ENCODE measurements at regions not wholly inside any gene's neighbourhood (a gene's known extent, or its start where the extent isn't known, plus 50 kb on each side); places are given as distances from the start of the nearest gene placed in this dataset.

DNA sequence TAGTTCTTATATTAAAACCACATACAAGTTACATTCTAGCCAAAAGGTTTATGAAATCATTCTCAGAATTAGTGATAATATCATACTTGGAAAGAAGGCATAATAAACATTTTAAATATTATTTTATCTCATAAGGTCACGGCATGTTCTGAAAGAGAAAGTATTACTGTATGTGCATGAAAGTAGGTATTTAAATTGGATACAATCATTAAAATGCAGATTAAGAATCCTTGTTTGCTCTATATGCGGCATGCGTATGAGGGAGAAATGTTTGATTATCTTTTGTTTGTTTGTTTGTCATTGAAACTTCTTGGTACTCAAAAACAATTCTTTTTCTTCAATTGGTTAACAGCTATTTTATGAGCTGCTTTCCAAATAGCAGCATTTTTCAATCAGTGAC, 183.9 kb upstream of the TLL1 start:
- TF ChIP-seq EZH2 (IDR thresholded peaks at IDR 0.05; ENCODE audit: borderline replicate concordance, low read depth, low read length, poor library complexity, severe bottlenecking) (no peak), CTCF (conservative IDR thresholded peaks at IDR 0.05; ENCODE audit: low read depth, low read length) (no peak)
- ChIA-PET POLR2A (ENCODE audit: low non-redundant PET) (no interaction called here), CTCF (no interaction called here)
- H3K9me3 ChIP-seq (ENCODE audit: low read depth, low read length, poor library complexity, severe bottlenecking): no peaks in the 10 kb centered on the region
- H3K27me3 ChIP-seq (replicated peaks; ENCODE audit: insufficient read depth, low read depth, low read length, poor library complexity): no peaks in the 10 kb centered on the region
- H3K4me1 ChIP-seq (ENCODE audit: insufficient read depth, low read length, poor library complexity, severe bottlenecking): peaks cover 21% of the 10 kb centered on the region
- intact Hi-C loops (cut with micrococcal nuclease; ENCODE audit: unreplicated experiment): no loop called here
- no peak for DNase-seq (ENCODE audit: low spot score)
- no peak overlapping the region for H3K4me3 ChIP-seq (ENCODE audit: low read depth, low read length, poor library complexity, severe bottlenecking)
- H3K27ac ChIP-seq (ENCODE audit: low read depth, low read length, poor library complexity, severe bottlenecking): no peak overlapping the region
- H3K36me3 ChIP-seq (ENCODE audit: insufficient read depth, low read length, poor library complexity, severe bottlenecking): no peaks in the 10 kb centered on the region
- BruUV-seq (replicated peaks): no TSS peak

GRCh38 chr4:165692082-165692481, 181.0 kb upstream of the TLL1 start:
- ChIA-PET POLR2A (ENCODE audit: low non-redundant PET) (interaction anchor here (0.7 kb wide), 1 partner anchor 21 kb away, joined by 3 read pairs; no protein-coding TSS in a partner anchor), CTCF (no interaction called here)
- Histone ChIP-seq H3K36me3 (ENCODE audit: insufficient read depth, low read length, poor library complexity, severe bottlenecking) (no peaks in the 10 kb centered on the region), H3K9me3 (ENCODE audit: low read depth, low read length, poor library complexity, severe bottlenecking) (no peaks in the 10 kb centered on the region), H3K27me3 (replicated peaks; ENCODE audit: insufficient read depth, low read depth, low read length, poor library complexity) (no peaks in the 10 kb centered on the region), H3K4me3 (ENCODE audit: low read depth, low read length, poor library complexity, severe bottlenecking) (no peak overlapping the region), H3K27ac (ENCODE audit: low read depth, low read length, poor library complexity, severe bottlenecking) (no peak overlapping the region), H3K4me1 (ENCODE audit: insufficient read depth, low read length, poor library complexity, severe bottlenecking) (peaks cover 22% of the 10 kb centered on the region)
- no peak for DNase-seq (ENCODE audit: low spot score)
- TF ChIP-seq CTCF (conservative IDR thresholded peaks at IDR 0.05; ENCODE audit: low read depth, low read length): no peak
- no peak for TF ChIP-seq EZH2 (IDR thresholded peaks at IDR 0.05; ENCODE audit: borderline replicate concordance, low read depth, low read length, poor library complexity, severe bottlenecking)
- no TSS peak for BruUV-seq (replicated peaks)
- intact Hi-C loops (cut with micrococcal nuclease; ENCODE audit: unreplicated experiment): no loop called here

DNA sequence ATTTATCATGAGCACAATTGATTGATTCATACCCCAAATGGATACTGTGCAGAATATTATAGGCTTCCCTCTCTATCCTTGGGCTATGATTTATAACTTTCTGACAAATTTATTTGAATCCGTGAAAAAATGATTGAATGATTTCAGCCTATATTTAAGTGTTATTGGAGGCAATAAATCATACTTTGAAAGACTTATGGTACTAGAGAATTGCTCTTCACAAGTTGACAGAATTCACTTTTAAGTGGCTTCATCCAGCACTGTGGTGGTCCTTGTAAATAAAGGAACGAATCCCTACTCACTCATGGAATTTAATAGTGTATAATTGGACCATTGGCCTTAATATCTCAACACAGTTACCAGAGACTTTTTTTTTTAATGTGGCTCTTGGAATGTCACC, 174.8 kb upstream of the TLL1 start:
- ChIA-PET CTCF (no interaction called here), POLR2A (ENCODE audit: low non-redundant PET) (no interaction called here)
- H3K9me3 ChIP-seq (ENCODE audit: low read depth, low read length, poor library complexity, severe bottlenecking): no peaks in the 10 kb centered on the region
- H3K27me3 ChIP-seq (replicated peaks; ENCODE audit: insufficient read depth, low read depth, low read length, poor library complexity): no peaks in the 10 kb centered on the region
- no peak for TF ChIP-seq CTCF (conservative IDR thresholded peaks at IDR 0.05; ENCODE audit: low read depth, low read length)
- TF ChIP-seq EZH2 (IDR thresholded peaks at IDR 0.05; ENCODE audit: borderline replicate concordance, low read depth, low read length, poor library complexity, severe bottlenecking): no peak
- H3K36me3 ChIP-seq (ENCODE audit: insufficient read depth, low read length, poor library complexity, severe bottlenecking): no peaks in the 10 kb centered on the region
- no peak for DNase-seq (ENCODE audit: low spot score)
- H3K4me1 ChIP-seq (ENCODE audit: insufficient read depth, low read length, poor library complexity, severe bottlenecking): peaks cover 6% of the 10 kb centered on the region
- H3K4me3 ChIP-seq (ENCODE audit: low read depth, low read length, poor library complexity, severe bottlenecking): no peak overlapping the region
- BruUV-seq (replicated peaks): no TSS peak
- intact Hi-C loops (cut with micrococcal nuclease; ENCODE audit: unreplicated experiment): no loop called here
- no peak overlapping the region for H3K27ac ChIP-seq (ENCODE audit: low read depth, low read length, poor library complexity, severe bottlenecking)

Measured in A673 (cell line).